ENCODE measurements at regions not wholly inside any gene's neighbourhood (a gene's known extent, or its start where the extent isn't known, plus 50 kb on each side); places are given as distances from the start of the nearest gene placed in this dataset.

- H3K27me3 ChIP-seq (ENCODE audit: insufficient read depth, low read length), result no peaks in the 10 kb centered on the region
- no peaks in the 10 kb centered on the region for H3K9me3 ChIP-seq (ENCODE audit: insufficient read depth, low read depth, low read length)
- H2BK12ac ChIP-seq (ENCODE audit: low read length), result no peak overlapping the region
- H3K4ac ChIP-seq (ENCODE audit: low read depth, low read length), result no peak overlapping the region
- no peak overlapping the region for H4K8ac ChIP-seq (ENCODE audit: low read depth, low read length)
- no peak overlapping the region for H3K9ac ChIP-seq (ENCODE audit: low read length)
- no peak for DNase-seq
- H2AK5ac ChIP-seq (ENCODE audit: low read length), result no peak overlapping the region
- no CpG with 5 or more reads among the region's 1 CpG for WGBS (ENCODE audit: extremely low coverage, insufficient coverage, insufficient read length)
- H3K4me2 ChIP-seq (ENCODE audit: low read length), result no peak overlapping the region
- no peak overlapping the region for H2BK5ac ChIP-seq (ENCODE audit: low read depth, low read length, poor library complexity)
- no peak overlapping the region for H2AFZ ChIP-seq (ENCODE audit: insufficient read depth, low read length, poor library complexity)
- H3K23ac ChIP-seq (ENCODE audit: low read length), result no peak overlapping the region
- no peak overlapping the region for H3K4me3 ChIP-seq (ENCODE audit: low read depth, low read length)
- no peak overlapping the region for H4K12ac ChIP-seq (ENCODE audit: low read depth, low read length)
- no peaks in the 10 kb centered on the region for H3K36me3 ChIP-seq (ENCODE audit: control insufficient read depth in 1 of 2, insufficient read depth in 2 of 2, low read length in 2 of 2)
- no peak overlapping the region for H3K18ac ChIP-seq (ENCODE audit: low read length)
- H3K4me1 ChIP-seq (ENCODE audit: control insufficient read depth in 1 of 2, insufficient read depth in 2 of 2, low read length in 2 of 2), result no peaks in the 10 kb centered on the region
- no peaks in the 10 kb centered on the region for H3K79me2 ChIP-seq (ENCODE audit: control insufficient read depth, insufficient read depth, low read length, poor library complexity)
- H3K79me1 ChIP-seq (ENCODE audit: low read length), result no peaks in the 10 kb centered on the region
- no peak overlapping the region for H3K27ac ChIP-seq (ENCODE audit: low read depth, low read length)
- H3K14ac ChIP-seq (ENCODE audit: low read length), result no peak overlapping the region
- H4K91ac ChIP-seq (ENCODE audit: low read depth, low read length), result no peak overlapping the region
- H2BK120ac ChIP-seq (ENCODE audit: insufficient read depth, low read length, poor library complexity), result no peak overlapping the region
Measured at GRCh38 chr4:178745203-178745602, 1303.0 kb upstream of the AGA start.

GRCh38 chr4:178752954-178753525 lies 1310.8 kb upstream of the AGA start:
- WGBS (ENCODE audit: extremely low coverage, insufficient coverage, insufficient read length), result no CpG with 5 or more reads among the region's 2 CpGs
- no peaks in the 10 kb centered on the region for H3K79me2 ChIP-seq (ENCODE audit: control insufficient read depth, insufficient read depth, low read length, poor library complexity)

GRCh38 chr4:178778496-178778895 lies 1336.3 kb upstream of the AGA start:
- Histone ChIP-seq H3K27me3 (ENCODE audit: insufficient read depth, low read length) (no peaks in the 10 kb centered on the region), H3K9ac (ENCODE audit: low read length) (no peak overlapping the region), H3K14ac (ENCODE audit: low read length) (no peak overlapping the region), H3K79me2 (ENCODE audit: control insufficient read depth, insufficient read depth, low read length, poor library complexity) (no peaks in the 10 kb centered on the region), H3K79me1 (ENCODE audit: low read length) (no peaks in the 10 kb centered on the region), H3K4me2 (ENCODE audit: low read length) (no peak overlapping the region), H2AK5ac (ENCODE audit: low read length) (no peak overlapping the region), H3K23ac (ENCODE audit: low read length) (no peak overlapping the region), H3K9me3 (ENCODE audit: insufficient read depth, low read depth, low read length) (no peaks in the 10 kb centered on the region), H3K18ac (ENCODE audit: low read length) (no peak overlapping the region), H3K27ac (ENCODE audit: low read depth, low read length) (no peak overlapping the region), H3K4ac (ENCODE audit: low read depth, low read length) (no peak overlapping the region), H2AFZ (ENCODE audit: insufficient read depth, low read length, poor library complexity) (no peak overlapping the region), H3K36me3 (ENCODE audit: control insufficient read depth in 1 of 2, insufficient read depth in 2 of 2, low read length in 2 of 2) (no peaks in the 10 kb centered on the region), H4K91ac (ENCODE audit: low read depth, low read length) (no peak overlapping the region), H3K4me3 (ENCODE audit: low read depth, low read length) (no peak overlapping the region), H3K4me1 (ENCODE audit: control insufficient read depth in 1 of 2, insufficient read depth in 2 of 2, low read length in 2 of 2) (no peaks in the 10 kb centered on the region), H4K12ac (ENCODE audit: low read depth, low read length) (no peak overlapping the region), H2BK12ac (ENCODE audit: low read length) (no peak overlapping the region), H2BK5ac (ENCODE audit: low read depth, low read length, poor library complexity) (no peak overlapping the region), H4K8ac (ENCODE audit: low read depth, low read length) (no peak overlapping the region), H2BK120ac (ENCODE audit: insufficient read depth, low read length, poor library complexity) (no peak overlapping the region)
- WGBS (ENCODE audit: extremely low coverage, insufficient coverage, insufficient read length), result no CpG with 5 or more reads among the region's 8 CpGs
- no peak for DNase-seq

More at GRCh38 chr4:178752954-178753525, 1310.8 kb upstream of the AGA start:
- no peaks in the 10 kb centered on the region for H3K4me1 ChIP-seq (ENCODE audit: control insufficient read depth in 1 of 2, insufficient read depth in 2 of 2, low read length in 2 of 2)
- H3K4ac ChIP-seq (ENCODE audit: low read depth, low read length), result no peak overlapping the region
- H2AK5ac ChIP-seq (ENCODE audit: low read length), result no peak overlapping the region
- no peaks in the 10 kb centered on the region for H3K27me3 ChIP-seq (ENCODE audit: insufficient read depth, low read length)
- no peak overlapping the region for H3K23ac ChIP-seq (ENCODE audit: low read length)
- no peak overlapping the region for H3K14ac ChIP-seq (ENCODE audit: low read length)
- no peak overlapping the region for H4K12ac ChIP-seq (ENCODE audit: low read depth, low read length)
- H3K4me3 ChIP-seq (ENCODE audit: low read depth, low read length), result no peak overlapping the region
- no peak overlapping the region for H2BK5ac ChIP-seq (ENCODE audit: low read depth, low read length, poor library complexity)
- H4K91ac ChIP-seq (ENCODE audit: low read depth, low read length), result no peak overlapping the region
- H4K8ac ChIP-seq (ENCODE audit: low read depth, low read length), result no peak overlapping the region
- DNase-seq, result no peak
- H3K27ac ChIP-seq (ENCODE audit: low read depth, low read length), result no peak overlapping the region
- H3K9me3 ChIP-seq (ENCODE audit: insufficient read depth, low read depth, low read length), result no peaks in the 10 kb centered on the region
- H2BK12ac ChIP-seq (ENCODE audit: low read length), result no peak overlapping the region
- no peak overlapping the region for H2BK120ac ChIP-seq (ENCODE audit: insufficient read depth, low read length, poor library complexity)
- no peak overlapping the region for H3K9ac ChIP-seq (ENCODE audit: low read length)
- H3K36me3 ChIP-seq (ENCODE audit: control insufficient read depth in 1 of 2, insufficient read depth in 2 of 2, low read length in 2 of 2), result no peaks in the 10 kb centered on the region
- no peak overlapping the region for H3K4me2 ChIP-seq (ENCODE audit: low read length)
- H3K79me1 ChIP-seq (ENCODE audit: low read length), result no peaks in the 10 kb centered on the region
- no peak overlapping the region for H3K18ac ChIP-seq (ENCODE audit: low read length)
- H2AFZ ChIP-seq (ENCODE audit: insufficient read depth, low read length, poor library complexity), result no peak overlapping the region

GRCh38 chr4:178781779-178782178 lies 1339.5 kb upstream of the AGA start:
- no peak overlapping the region for H2AK5ac ChIP-seq (ENCODE audit: low read length)
- no peak overlapping the region for H3K27ac ChIP-seq (ENCODE audit: low read depth, low read length)
- H3K4me2 ChIP-seq (ENCODE audit: low read length), result no peak overlapping the region
- no peaks in the 10 kb centered on the region for H3K36me3 ChIP-seq (ENCODE audit: control insufficient read depth in 1 of 2, insufficient read depth in 2 of 2, low read length in 2 of 2)
- no peak overlapping the region for H4K12ac ChIP-seq (ENCODE audit: low read depth, low read length)
- no CpG with 5 or more reads among the region's 1 CpG for WGBS (ENCODE audit: extremely low coverage, insufficient coverage, insufficient read length)
- no peaks in the 10 kb centered on the region for H3K4me1 ChIP-seq (ENCODE audit: control insufficient read depth in 1 of 2, insufficient read depth in 2 of 2, low read length in 2 of 2)
- H3K14ac ChIP-seq (ENCODE audit: low read length), result no peak overlapping the region
- H2BK120ac ChIP-seq (ENCODE audit: insufficient read depth, low read length, poor library complexity), result no peak overlapping the region
- H3K18ac ChIP-seq (ENCODE audit: low read length), result no peak overlapping the region
- H3K79me2 ChIP-seq (ENCODE audit: control insufficient read depth, insufficient read depth, low read length, poor library complexity), result no peaks in the 10 kb centered on the region
- no peaks in the 10 kb centered on the region for H3K9me3 ChIP-seq (ENCODE audit: insufficient read depth, low read depth, low read length)
- no peak overlapping the region for H3K9ac ChIP-seq (ENCODE audit: low read length)
- H2BK5ac ChIP-seq (ENCODE audit: low read depth, low read length, poor library complexity), result no peak overlapping the region
- no peak overlapping the region for H4K8ac ChIP-seq (ENCODE audit: low read depth, low read length)
- H3K79me1 ChIP-seq (ENCODE audit: low read length), result no peaks in the 10 kb centered on the region
- no peak overlapping the region for H2BK12ac ChIP-seq (ENCODE audit: low read length)
- H3K4ac ChIP-seq (ENCODE audit: low read depth, low read length), result no peak overlapping the region
- no peaks in the 10 kb centered on the region for H3K27me3 ChIP-seq (ENCODE audit: insufficient read depth, low read length)
- no peak overlapping the region for H3K4me3 ChIP-seq (ENCODE audit: low read depth, low read length)
- DNase-seq, result no peak
- H4K91ac ChIP-seq (ENCODE audit: low read depth, low read length), result no peak overlapping the region
- no peak overlapping the region for H3K23ac ChIP-seq (ENCODE audit: low read length)
- H2AFZ ChIP-seq (ENCODE audit: insufficient read depth, low read length, poor library complexity), result no peak overlapping the region
